ENCODE measurements at regions not wholly inside any gene's neighbourhood (a gene's known extent, or its start where the extent isn't known, plus 50 kb on each side); places are given as distances from the start of the nearest gene placed in this dataset.
A peak's percentile ranks its signal among the peaks of the same experiment; 100 is the strongest.

DNA sequence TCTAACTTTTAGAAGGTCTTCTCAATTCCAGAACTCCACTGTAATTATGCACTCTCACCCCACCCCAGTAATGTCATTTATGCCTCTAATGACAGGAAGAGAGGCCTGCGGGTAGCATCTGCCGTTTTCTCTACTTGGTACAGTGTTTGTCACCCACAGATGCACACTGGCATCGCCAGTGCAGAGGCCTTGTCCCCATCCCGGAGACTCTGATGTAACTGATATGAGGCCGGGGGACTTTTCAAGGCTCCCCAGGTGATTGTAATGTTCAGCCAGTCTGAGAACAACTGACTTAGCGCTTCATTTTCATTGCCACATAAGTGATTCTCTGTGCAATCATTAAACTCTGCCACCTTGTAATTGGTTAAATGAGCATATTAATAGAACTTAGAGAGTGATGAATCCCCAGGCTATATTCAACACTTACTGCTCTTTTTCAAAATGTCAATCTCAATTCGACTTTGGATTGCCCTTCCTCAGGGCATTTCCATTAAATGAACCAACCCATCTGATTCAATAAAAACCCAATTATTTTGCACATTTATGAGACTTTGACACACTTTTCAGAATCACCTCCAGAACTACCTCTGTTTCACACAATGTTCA is 113.2 kb downstream of the HERPUD2 start:
- DNase-seq, result no peak

DNA sequence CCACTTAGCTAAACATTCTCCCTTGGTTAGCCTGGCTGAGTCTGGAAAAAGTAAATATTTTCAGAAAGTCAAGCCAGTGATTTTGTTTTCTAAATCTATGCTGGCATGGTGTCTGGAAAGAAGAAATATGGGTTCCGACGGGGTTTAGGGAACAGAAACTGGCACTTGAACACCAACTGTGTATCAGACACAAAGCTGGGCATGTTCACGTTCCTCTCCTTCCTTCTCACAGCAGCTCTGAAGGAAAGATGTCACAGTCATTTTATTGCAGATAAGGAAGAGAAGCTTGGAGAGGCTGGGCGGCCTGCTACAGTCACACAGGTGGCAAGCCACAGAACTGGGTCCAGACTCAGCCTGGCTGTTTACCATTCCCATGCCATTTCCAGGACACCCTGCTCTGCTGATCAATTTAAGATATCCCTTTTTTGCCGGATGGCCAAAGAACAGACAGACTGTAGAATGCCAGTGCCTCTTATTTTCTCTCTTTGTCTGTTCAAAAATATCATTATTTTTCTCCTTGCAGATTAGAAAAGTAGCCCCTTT is 118.8 kb downstream of the HERPUD2 start:
- DNase-seq, result no peak

DNA sequence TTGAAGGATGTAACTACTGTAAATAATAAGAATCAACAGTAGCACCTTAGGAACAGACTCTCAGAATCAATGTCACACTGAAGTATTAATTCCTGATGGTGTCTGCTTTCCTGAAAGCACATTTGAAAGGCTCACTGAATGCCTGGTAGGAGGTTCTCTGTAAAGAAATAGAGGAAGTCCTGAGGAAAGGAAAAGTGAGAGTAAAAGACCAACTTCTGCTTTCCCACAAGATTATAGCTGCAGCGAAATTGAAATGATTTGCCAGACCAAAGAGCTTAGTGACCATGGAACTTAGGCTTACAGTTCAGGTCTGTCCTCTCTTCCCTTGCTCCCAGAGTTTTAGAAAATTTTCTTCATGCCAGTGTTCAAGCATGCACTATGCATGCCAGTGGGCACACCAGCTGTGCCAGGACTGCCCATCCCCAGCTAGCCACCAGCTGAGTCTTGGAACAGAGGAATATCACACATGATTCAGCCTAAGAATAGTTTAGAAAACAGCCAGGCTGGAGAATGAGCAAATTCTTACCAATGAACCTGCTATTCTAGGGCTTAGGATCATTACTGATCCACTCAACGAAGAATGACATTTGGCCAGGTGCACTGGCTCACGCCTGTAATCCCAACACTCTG is 123.2 kb downstream of the HERPUD2 start:
- DNase-seq, result no peak

DNA sequence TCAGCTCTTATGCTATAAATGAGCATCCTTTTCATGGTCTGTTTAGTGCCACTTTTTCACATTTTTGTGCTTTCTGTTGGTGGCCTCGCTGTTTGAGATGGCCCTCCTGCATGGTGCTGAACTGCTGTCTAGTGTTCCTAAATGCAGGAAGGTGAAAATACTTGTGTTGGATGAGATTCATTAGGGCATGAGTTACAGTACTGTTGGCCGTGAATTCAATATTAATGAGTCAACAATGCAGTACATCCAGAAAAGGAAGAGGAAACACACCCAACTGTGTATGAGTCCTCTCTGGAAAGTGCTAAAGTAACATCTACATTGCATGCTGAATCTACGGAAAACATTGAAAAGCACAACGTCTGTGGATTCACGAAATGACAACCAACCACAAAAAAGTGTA is 124.0 kb downstream of the HERPUD2 start:
- DNase-seq, result no peak

DNA sequence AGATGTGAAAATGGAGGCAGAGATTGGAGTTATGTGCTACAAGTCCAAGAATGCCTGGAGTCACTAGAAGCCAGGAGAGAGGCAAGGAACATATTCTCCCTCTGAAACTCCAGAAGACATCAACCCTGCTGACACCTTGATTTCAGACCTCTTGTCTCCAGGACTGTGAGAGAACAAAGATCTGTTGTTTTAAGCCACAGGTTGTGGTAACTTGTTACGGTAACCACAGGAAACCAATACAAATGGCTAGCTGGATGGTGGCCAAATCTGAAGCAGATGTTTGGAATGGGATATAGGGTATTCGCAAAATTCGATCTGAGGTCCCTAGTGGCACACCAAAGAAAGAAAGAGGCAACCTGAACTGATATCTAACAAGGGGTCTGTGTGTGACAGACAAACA is 129.0 kb downstream of the HERPUD2 start:
- no peak for DNase-seq

DNA sequence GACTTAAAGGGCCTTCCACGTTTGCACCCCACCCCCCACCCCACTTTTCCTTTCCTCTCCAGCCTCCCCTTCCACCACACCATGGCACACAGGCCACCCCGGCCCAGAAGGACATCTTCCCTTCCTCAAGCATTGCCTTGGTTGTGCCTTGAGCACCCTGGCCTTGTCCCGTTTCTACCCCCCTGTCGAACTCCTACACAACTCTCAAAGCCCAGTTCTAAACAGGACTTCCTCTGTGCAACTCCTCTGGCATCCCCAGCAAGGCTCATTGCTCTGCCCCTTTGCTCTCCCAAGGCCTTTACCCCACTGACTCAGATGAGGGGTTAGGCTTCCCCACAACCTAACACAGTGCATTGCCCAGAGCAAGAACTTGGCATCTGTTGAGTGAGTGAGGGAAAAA is 136.1 kb downstream of the HERPUD2 start:
- no peak for DNase-seq

DNA sequence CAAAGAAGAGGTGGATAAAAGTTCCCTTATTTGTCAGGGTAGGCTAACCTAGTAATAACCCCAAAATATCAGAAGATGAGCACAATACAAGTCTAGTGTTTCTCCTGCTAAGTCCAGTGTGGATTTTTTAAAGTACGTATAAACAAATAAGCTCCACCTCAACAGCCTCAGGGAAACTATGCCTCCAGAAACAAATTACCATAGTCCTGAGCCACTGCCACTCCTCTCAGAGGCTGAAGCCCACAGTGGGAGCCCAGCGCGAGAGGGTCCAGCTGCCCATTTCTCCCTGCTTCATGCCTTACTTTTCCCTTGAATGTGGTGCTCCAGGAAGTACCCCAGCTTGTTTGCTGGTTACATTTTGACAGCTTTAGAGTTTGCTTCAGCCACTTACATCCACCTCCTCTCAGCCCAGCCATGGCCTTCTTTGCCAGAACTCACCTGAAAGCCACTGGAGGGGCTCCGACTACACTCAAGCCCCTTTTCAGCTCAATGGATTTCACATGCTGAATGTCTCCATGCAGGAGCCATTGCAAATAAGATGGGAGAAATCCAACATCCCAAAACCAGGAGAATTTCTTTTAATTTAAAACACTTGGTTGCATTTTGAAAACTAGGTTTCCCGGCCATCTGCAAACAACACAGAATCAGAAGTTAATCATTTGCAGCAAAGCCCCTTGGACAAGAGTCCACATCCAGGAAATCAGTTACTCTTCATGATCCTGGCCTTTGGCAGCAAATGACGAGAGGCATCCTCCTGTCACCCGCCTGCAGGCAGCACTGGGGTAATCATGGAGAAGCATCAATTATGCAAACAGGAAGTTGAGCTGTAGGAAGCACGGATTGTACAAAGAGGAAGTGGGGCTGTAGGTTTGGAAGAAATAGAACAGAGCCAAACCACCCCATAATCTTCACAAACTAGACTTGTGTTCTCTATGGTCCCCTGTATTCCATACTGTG is 138.1 kb downstream of the HERPUD2 start:
- no peak for DNase-seq

DNA sequence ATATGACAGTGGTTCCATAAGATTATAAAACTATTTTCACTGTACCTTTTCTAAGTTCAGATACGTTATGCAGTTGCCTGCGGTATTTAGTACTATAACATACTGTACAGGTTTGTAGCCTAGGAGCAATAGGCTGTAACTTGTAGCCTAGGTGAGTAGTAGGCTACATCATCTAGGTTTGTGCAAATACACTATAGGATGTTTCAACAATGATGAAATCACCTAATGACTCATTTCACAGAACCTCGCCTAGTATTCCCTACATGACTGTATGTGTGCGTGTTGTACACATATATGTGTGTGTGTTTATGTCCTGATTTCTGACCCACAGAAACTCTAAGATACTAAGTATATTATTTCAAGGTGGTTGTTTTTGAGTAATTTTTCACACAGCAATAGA is 139.0 kb downstream of the HERPUD2 start:
- no peak for DNase-seq

DNA sequence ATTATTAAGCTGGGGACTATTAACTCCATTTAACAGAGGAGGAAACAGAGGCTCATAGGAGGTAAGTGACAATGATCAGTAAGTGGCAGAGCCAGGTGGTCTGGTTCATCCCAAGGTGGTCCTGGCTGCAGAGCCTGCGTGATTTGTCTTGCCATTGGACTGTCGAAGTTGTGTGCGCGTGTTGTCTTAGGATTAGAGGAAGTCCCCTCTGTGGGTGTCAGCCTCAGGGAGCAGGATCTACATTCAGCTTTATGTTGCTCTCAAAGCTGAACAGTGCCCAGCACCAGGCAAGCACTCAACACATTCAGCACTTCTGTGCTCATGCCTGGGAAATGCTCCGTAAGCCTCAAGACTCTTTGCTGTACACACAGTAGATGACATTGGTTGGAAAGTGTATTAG is 139.5 kb downstream of the HERPUD2 start:
- DNase-seq, result no peak

DNA sequence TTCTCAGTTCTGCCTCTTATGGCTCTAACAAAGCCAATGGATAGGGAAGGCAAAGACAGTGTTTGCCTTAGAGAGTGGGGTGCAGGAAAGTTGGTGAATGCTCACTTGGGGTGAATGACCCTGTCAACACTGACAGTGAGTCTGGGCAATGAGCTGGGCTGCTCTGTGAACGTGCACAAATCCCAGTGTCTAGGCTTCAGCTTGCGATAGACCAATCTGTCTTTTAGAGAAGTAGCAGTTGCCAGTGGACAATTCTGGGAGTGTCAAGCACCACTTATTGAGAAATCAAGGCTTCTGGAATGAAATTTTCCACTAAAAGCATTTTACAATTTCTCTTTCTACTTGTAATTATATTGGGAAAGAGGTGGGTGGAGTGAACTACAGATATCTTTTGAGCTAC is 141.4 kb downstream of the HERPUD2 start:
- no peak for DNase-seq

DNA sequence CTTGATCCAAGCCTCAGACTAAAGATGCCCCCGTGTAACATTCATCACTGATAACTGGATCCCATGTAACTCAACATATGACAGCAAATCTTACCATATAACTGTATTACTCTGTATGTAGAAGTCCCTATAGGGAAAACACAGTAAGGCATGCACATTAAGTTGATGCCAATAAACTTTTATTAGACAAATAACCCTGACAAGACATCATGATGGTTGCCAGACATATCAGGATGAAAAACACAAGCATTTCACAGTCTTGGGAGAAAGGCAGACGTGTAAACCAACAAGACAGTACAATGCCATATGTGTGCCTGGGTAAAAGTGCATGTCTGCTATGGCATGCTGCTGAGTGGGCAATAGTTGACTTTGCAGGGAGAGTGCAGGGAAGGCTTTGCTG is 142.2 kb downstream of the HERPUD2 start:
- no peak for DNase-seq

DNA sequence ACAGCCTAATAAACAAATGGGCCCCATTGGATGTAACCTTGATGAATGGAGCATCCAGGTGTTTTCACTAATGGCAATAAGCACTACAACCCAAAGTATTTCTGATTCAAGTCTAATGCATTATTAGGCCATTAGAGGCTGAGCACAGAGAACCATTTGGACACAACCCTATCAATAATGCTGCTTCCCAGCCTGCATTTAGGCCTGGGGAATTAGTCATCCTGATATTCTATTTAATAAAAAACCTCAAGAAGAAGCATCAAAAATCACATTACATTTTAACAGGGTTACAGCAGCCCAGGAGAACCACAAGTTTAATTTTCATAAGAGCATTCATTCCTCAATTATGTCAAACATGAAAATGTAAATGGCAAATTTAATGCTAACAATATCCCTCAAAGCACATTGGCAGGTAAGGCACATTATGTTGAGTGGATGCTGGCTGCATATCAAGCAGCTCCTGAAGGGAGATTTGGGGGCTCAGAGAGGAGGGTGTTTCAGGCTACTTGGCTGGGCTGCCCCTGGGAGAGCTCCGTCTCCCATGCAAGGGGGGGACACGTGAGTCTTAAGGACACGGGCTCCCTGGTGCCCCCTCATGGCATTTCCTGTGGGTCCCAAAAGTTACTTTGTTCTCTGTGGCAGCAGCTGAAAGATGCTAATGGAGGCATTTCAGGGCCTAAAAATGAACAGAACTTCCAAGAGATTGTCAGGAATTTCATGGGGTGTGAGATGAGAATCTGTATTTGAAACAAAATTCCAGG is 143.4 kb downstream of the HERPUD2 start:
- DNase-seq, result no peak

DNA sequence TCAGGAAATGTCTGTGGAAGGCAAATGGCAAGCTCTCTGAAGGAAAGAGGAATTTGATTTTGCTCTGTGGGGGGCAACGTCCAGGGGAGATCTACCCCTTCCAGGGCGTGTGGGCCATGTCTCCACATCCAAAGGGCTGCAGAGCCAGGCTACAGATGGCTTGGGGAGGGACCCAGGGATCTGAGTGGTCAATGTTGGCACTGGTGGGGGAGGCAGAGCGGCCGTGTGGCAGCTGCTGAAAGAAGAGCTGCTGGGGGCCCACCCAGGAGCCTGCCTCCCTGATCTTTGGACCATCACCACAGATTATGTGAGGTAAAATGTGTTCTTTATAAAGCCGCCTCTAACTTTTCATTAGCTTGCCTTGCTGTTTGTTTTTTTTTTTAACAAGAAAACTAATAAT is 144.1 kb downstream of the HERPUD2 start:
- DNase-seq, result no peak

DNA sequence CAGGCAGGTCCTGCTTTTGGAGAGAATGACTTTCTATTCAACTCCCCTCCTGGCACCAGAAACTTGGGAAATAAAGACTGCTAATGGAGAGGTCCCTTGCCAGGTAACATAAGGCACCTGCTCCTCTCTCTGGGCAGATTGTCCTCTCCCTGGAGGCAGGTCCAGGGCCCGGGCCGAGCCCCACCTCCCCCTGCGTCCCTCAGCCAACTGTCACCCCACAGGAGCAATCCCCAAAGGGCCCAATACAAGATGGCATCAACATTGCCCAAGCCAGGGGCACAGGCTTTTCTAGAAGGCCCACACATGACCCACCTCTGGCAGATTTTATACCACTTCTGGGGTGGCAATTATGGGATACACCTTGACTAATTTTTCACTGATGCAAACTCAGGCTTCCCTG is 145.2 kb downstream of the HERPUD2 start:
- no peak for DNase-seq

DNA sequence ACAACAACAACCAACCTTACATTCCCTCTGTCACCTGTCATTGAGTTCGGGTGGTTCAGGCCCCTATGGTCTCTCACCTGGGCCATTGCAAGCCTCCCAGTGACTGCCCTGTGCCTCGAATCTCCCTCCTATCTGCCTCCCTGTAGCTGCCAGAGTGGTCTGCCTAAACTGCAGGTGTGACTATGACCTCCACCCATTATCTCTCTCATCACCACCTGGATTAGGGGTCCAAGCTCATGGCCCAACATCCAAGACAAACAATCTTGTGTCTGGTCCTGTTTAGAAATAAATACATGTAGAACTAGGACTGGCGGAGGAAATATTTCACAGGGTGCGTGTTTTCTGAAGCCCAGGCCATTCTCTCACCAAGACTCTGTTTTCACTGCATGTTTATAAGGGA is 146.6 kb downstream of the HERPUD2 start:
- no peak for DNase-seq

DNA sequence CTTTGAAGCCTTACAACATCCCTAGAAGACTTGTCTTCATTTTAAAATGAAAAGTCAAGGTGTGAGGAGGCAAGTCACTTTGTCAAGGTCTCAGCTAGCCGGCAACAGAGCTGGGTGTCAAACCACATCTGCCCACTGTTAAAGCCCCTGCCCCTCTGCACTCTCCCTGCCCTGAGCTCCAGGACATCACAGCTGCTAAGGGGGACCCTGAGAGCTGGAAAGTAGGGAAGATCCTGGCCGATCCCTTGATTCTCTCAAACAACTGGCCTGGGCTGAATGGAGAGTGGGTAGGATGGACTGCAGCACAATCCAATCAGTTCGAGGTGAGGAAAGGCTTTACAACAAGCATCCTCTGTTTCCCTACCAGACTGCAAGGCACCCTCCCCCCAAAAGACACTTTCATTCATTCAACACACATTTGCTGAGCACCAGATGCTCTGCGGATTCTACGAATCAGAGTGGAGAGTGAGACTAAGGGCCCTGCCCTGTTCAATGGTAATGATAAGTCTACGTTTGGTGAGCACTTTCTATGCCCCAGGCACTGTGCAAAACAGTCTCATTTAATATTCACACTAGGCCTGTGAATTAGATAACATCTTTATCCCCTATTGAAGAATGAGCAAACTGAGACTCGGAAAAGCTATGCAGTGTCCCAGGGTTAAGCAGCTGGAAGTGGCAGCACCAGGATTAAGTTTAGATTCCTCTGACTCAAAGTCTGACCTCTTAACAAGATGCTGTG is 148.1 kb downstream of the HERPUD2 start:
- DNase-seq, result no peak

DNA sequence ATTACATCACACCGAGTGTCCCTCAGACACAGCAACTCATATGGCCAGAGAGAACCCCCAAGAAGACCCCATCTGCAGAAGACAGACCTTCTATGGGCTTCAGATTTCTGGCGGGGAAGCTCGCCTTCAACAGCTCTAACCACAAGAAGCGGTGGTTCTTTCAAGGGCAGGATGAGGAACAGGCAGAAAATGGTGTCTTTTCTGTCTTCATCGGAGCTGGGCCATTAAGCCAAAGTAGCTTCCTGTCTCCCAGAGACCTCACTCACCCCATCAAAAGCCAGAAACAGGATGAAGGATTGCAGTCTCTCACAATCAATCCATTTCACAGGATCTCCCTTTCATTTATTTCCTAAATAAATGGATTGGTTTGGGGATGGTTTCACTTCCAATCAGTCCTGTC is 149.1 kb downstream of the HERPUD2 start:
- DNase-seq, result no peak

DNA sequence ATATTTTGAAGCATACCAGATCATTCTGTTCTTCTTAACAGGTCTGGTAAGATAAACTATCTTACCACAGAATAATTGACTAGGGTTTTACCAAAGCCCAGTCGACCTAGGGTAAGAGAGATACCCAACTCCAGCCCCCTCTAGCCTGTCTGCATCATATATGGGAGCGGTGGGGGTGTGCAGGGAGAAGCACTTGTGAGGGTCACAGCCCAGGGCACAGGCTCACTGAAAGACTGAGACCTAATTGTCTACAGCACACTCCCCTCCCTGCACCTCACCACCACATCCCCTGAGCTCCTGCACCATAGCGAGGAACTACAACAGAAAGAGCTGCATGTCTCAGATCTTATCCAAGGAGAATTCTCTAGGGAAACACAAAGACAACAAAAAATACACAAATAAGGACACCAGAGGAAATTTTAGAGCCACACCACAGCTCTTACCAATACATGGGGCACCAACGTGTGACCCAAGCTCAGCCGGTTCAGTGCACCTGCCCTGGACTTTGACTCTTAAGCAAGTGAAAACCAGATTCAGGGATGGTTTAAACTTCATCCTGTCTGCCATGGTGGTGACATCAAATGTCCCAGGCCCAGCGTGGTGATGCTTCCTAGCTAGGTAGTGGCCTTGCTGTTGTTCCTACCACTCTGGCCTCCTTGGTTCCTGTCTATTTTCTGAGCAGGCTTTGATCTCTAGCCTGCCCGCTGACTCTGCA is 150.8 kb downstream of the HERPUD2 start:
- DNase-seq, result no peak

DNA sequence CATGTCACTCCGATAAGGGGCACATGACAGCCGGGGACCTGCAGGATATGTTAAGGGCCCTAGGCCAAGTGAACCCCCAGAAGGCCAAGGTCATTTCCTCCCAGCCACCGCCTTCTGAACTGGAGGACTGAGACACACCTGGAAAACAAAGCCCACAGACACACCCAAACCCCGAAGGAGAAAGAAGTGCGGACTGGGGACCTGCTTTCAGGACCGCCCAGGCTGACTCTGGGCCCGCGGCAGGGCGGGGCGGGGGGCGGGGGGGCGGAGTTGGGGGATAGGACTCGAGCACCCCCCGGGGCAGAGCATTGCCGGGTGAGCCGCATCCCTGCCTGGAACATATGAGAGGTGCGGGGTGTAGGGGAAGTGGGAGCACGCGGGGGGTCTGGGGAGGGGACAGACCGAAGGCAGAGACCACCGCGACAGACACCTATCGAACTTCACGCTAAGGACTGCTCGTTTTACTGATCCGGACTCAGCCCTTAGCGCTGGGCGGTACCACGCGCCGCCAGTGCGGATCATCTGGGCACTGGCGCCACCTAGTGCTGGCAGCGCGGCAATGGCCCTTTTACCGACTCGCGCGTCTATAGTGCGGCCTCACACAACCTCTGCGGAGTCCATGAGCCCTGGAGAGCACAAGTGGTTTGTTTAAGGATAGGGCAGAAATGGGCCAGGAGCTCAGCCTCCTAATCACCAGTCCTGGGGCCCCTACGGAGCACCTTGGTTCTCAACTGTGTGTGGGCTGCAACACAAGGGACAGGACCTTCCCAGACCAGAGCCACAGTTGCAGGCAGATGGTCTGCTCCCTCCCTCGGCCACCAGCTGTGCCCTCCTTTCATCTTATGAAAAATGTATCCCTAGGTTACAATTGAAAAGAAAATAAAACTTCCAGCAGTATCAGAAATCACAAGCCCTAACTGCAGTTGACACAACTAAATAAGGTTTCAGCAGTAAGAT is 157.6 kb downstream of the HERPUD2 start:
- peak; percentile 72 for DNase-seq

DNA sequence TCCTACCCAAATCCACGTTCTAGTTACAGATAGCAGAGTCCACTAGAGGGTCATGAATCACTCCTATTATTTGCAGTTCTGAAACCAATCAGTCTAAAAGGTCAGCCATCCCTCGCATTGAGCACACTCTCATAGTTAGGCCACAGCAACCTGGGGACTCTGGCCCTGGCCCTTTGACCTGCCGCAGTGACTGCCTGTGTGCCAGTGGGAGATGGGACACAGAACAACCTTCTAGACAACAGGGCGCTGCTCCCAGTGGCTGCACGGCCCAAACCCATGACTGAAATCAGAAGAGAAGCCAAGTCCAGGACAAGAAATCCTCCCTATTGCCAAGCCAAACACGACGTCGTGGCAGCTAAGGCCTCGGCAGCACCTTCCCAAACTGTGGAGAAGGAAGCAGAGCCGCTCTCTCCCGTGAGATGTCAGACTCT is 158.5 kb downstream of the HERPUD2 start:
- DNase-seq, result no peak

Measured in activated T-cell treated with anti-CD3 and anti-CD28 coated beads for 4 hours (primary cell).